ENCODE measurements at regions not wholly inside any gene's neighbourhood (a gene's known extent, or its start where the extent isn't known, plus 50 kb on each side); places are given as distances from the start of the nearest gene placed in this dataset.

- Histone ChIP-seq H3K9me3 (ENCODE audit: control insufficient read depth, insufficient read depth, low read length) (no peaks in the 10 kb centered on the region), H3K4me1 (ENCODE audit: control insufficient read depth, insufficient read depth, low read length) (peaks cover 9% of the 10 kb centered on the region), H3K4me3 (ENCODE audit: low read depth, low read length) (no peak overlapping the region), H3K36me3 (ENCODE audit: control insufficient read depth, insufficient read depth, low read length) (no peaks in the 10 kb centered on the region), H3K27me3 (ENCODE audit: control insufficient read depth, insufficient read depth, low read length) (no peaks in the 10 kb centered on the region), H3K27ac (ENCODE audit: low read depth, low read length) (no peak overlapping the region)
- 38% methylated on average over 1 of the region's 4 CpGs for WGBS (ENCODE audit: insufficient coverage)
- peak in 2 of 6 donors; percentile 74 to 75 for DNase-seq (ENCODE audit: low read depth in 4 of 6, low spot score in 6 of 6)
Observed at GRCh38 chr14:58697930-58698642, 60.3 kb downstream of the DACT1 start.

GRCh38 chr14:58699681-58700205 lies 62.0 kb downstream of the DACT1 start:
- no peak for DNase-seq (ENCODE audit: low read depth in 4 of 6, low spot score in 6 of 6)
- Histone ChIP-seq H3K36me3 (ENCODE audit: control insufficient read depth, insufficient read depth, low read length) (no peaks in the 10 kb centered on the region), H3K4me1 (ENCODE audit: control insufficient read depth, insufficient read depth, low read length) (peaks cover 9% of the 10 kb centered on the region), H3K27ac (ENCODE audit: low read depth, low read length) (no peak overlapping the region), H3K4me3 (ENCODE audit: low read depth, low read length) (no peak overlapping the region), H3K9me3 (ENCODE audit: control insufficient read depth, insufficient read depth, low read length) (no peaks in the 10 kb centered on the region), H3K27me3 (ENCODE audit: control insufficient read depth, insufficient read depth, low read length) (no peaks in the 10 kb centered on the region)
- 92% methylated on average over 1 of the region's 1 CpG for whole genome bisulfite sequencing (ENCODE audit: insufficient coverage)

- Histone ChIP-seq H3K9me3 (ENCODE audit: control insufficient read depth, insufficient read depth, low read length) (no peaks in the 10 kb centered on the region), H3K4me1 (ENCODE audit: control insufficient read depth, insufficient read depth, low read length) (peaks cover 9% of the 10 kb centered on the region), H3K4me3 (ENCODE audit: low read depth, low read length) (no peak overlapping the region), H3K27me3 (ENCODE audit: control insufficient read depth, insufficient read depth, low read length) (no peaks in the 10 kb centered on the region), H3K36me3 (ENCODE audit: control insufficient read depth, insufficient read depth, low read length) (no peaks in the 10 kb centered on the region), H3K27ac (ENCODE audit: low read depth, low read length) (no peak overlapping the region)
- DNase-seq (ENCODE audit: low read depth in 4 of 6, low spot score in 6 of 6), result peak in 1 of 6 donors; percentile 91
- WGBS (ENCODE audit: insufficient coverage), result 47% methylated on average over 2 of the region's 3 CpGs
Observed at GRCh38 chr14:58701156-58701555, 63.4 kb downstream of the DACT1 start.

- WGBS (ENCODE audit: insufficient coverage), result 100% methylated on average over 1 of the region's 1 CpG
- H3K36me3 ChIP-seq (ENCODE audit: control insufficient read depth, insufficient read depth, low read length), result no peaks in the 10 kb centered on the region
- peaks cover 9% of the 10 kb centered on the region for H3K4me1 ChIP-seq (ENCODE audit: control insufficient read depth, insufficient read depth, low read length)
- H3K9me3 ChIP-seq (ENCODE audit: control insufficient read depth, insufficient read depth, low read length), result no peaks in the 10 kb centered on the region
- H3K27ac ChIP-seq (ENCODE audit: low read depth, low read length), result no peak overlapping the region
- H3K27me3 ChIP-seq (ENCODE audit: control insufficient read depth, insufficient read depth, low read length), result no peaks in the 10 kb centered on the region
- peak in 1 of 6 donors; percentile 31 for DNase-seq (ENCODE audit: low read depth in 4 of 6, low spot score in 6 of 6)
- no peak overlapping the region for H3K4me3 ChIP-seq (ENCODE audit: low read depth, low read length)
Observed at GRCh38 chr14:58701604-58702003, 63.8 kb downstream of the DACT1 start.

- Histone ChIP-seq H3K4me1 (ENCODE audit: control insufficient read depth, insufficient read depth, low read length) (peaks cover 4% of the 10 kb centered on the region), H3K9me3 (ENCODE audit: control insufficient read depth, insufficient read depth, low read length) (no peaks in the 10 kb centered on the region), H3K4me3 (ENCODE audit: low read depth, low read length) (no peak overlapping the region), H3K27ac (ENCODE audit: low read depth, low read length) (no peak overlapping the region), H3K36me3 (ENCODE audit: control insufficient read depth, insufficient read depth, low read length) (no peaks in the 10 kb centered on the region), H3K27me3 (ENCODE audit: control insufficient read depth, insufficient read depth, low read length) (no peaks in the 10 kb centered on the region)
- DNase-seq (ENCODE audit: low read depth in 4 of 6, low spot score in 6 of 6), result peak in 1 of 6 donors; percentile 35
- no CpG with 5 or more reads among the region's 1 CpG for WGBS (ENCODE audit: insufficient coverage)
Observed at GRCh38 chr14:58702441-58703160, 64.8 kb downstream of the DACT1 start.

GRCh38 chr14:58703161-58703506 lies 65.4 kb downstream of the DACT1 start:
- DNase-seq (ENCODE audit: low read depth in 4 of 6, low spot score in 6 of 6), result no peak
- Histone ChIP-seq H3K27me3 (ENCODE audit: control insufficient read depth, insufficient read depth, low read length) (no peaks in the 10 kb centered on the region), H3K36me3 (ENCODE audit: control insufficient read depth, insufficient read depth, low read length) (no peaks in the 10 kb centered on the region), H3K4me3 (ENCODE audit: low read depth, low read length) (no peak overlapping the region), H3K27ac (ENCODE audit: low read depth, low read length) (no peak overlapping the region), H3K9me3 (ENCODE audit: control insufficient read depth, insufficient read depth, low read length) (no peaks in the 10 kb centered on the region), H3K4me1 (ENCODE audit: control insufficient read depth, insufficient read depth, low read length) (no peaks in the 10 kb centered on the region)
- WGBS (ENCODE audit: insufficient coverage), result no CpG with 5 or more reads among the region's 1 CpG

- H3K36me3 ChIP-seq (ENCODE audit: control insufficient read depth, insufficient read depth, low read length), result no peaks in the 10 kb centered on the region
- 83% methylated on average over 1 of the region's 2 CpGs for WGBS (ENCODE audit: insufficient coverage)
- DNase-seq (ENCODE audit: low read depth in 4 of 6, low spot score in 6 of 6), result no peak
- H3K4me1 ChIP-seq (ENCODE audit: control insufficient read depth, insufficient read depth, low read length), result no peaks in the 10 kb centered on the region
- H3K27me3 ChIP-seq (ENCODE audit: control insufficient read depth, insufficient read depth, low read length), result no peaks in the 10 kb centered on the region
- no peak overlapping the region for H3K27ac ChIP-seq (ENCODE audit: low read depth, low read length)
- no peaks in the 10 kb centered on the region for H3K9me3 ChIP-seq (ENCODE audit: control insufficient read depth, insufficient read depth, low read length)
- H3K4me3 ChIP-seq (ENCODE audit: low read depth, low read length), result no peak overlapping the region
Observed at GRCh38 chr14:58705066-58705465, 67.3 kb downstream of the DACT1 start.

- no peak for DNase-seq (ENCODE audit: low read depth in 4 of 6, low spot score in 6 of 6)
- no peaks in the 10 kb centered on the region for H3K9me3 ChIP-seq (ENCODE audit: control insufficient read depth, insufficient read depth, low read length)
- H3K27ac ChIP-seq (ENCODE audit: low read depth, low read length), result no peak overlapping the region
- no peaks in the 10 kb centered on the region for H3K4me1 ChIP-seq (ENCODE audit: control insufficient read depth, insufficient read depth, low read length)
- WGBS (ENCODE audit: insufficient coverage), result no CpG with 5 or more reads among the region's 1 CpG
- H3K27me3 ChIP-seq (ENCODE audit: control insufficient read depth, insufficient read depth, low read length), result no peaks in the 10 kb centered on the region
- no peak overlapping the region for H3K4me3 ChIP-seq (ENCODE audit: low read depth, low read length)
- H3K36me3 ChIP-seq (ENCODE audit: control insufficient read depth, insufficient read depth, low read length), result no peaks in the 10 kb centered on the region
Observed at GRCh38 chr14:58707949-58708348, 70.2 kb downstream of the DACT1 start.

- WGBS (ENCODE audit: insufficient coverage), result 71% methylated on average over 1 of the region's 2 CpGs
- H3K9me3 ChIP-seq (ENCODE audit: control insufficient read depth, insufficient read depth, low read length), result no peaks in the 10 kb centered on the region
- H3K4me1 ChIP-seq (ENCODE audit: control insufficient read depth, insufficient read depth, low read length), result no peaks in the 10 kb centered on the region
- peak in 1 of 6 donors; percentile 22 for DNase-seq (ENCODE audit: low read depth in 4 of 6, low spot score in 6 of 6)
- no peak overlapping the region for H3K4me3 ChIP-seq (ENCODE audit: low read depth, low read length)
- H3K27ac ChIP-seq (ENCODE audit: low read depth, low read length), result peak overlapping the region; percentile 22
- H3K27me3 ChIP-seq (ENCODE audit: control insufficient read depth, insufficient read depth, low read length), result no peaks in the 10 kb centered on the region
- no peaks in the 10 kb centered on the region for H3K36me3 ChIP-seq (ENCODE audit: control insufficient read depth, insufficient read depth, low read length)
Observed at GRCh38 chr14:58709949-58710348, 72.2 kb downstream of the DACT1 start.

GRCh38 chr14:58711382-58711781 lies 73.6 kb downstream of the DACT1 start:
- Histone ChIP-seq H3K4me3 (ENCODE audit: low read depth, low read length) (no peak overlapping the region), H3K36me3 (ENCODE audit: control insufficient read depth, insufficient read depth, low read length) (no peaks in the 10 kb centered on the region), H3K27me3 (ENCODE audit: control insufficient read depth, insufficient read depth, low read length) (no peaks in the 10 kb centered on the region), H3K9me3 (ENCODE audit: control insufficient read depth, insufficient read depth, low read length) (no peaks in the 10 kb centered on the region), H3K27ac (ENCODE audit: low read depth, low read length) (no peak overlapping the region), H3K4me1 (ENCODE audit: control insufficient read depth, insufficient read depth, low read length) (no peaks in the 10 kb centered on the region)
- no CpG with 5 or more reads among the region's 3 CpGs for WGBS (ENCODE audit: insufficient coverage)
- DNase-seq (ENCODE audit: low read depth in 4 of 6, low spot score in 6 of 6), result no peak
